CD4-positive, alpha-beta T cell treated with Interleukin-21 for 1 hour (primary cell): ENCODE measurements at regions not wholly inside any gene's neighbourhood (a gene's known extent, or its start where the extent isn't known, plus 50 kb on each side); places are given as distances from the start of the nearest gene placed in this dataset.

Experiments used
- DNase-seq: peaks from one replicate; pipeline ENCODE4 v3.0.0-alpha.2; 2020

- DNase-seq: no peak
Observed at GRCh38 chr12:90020881-90021280, 312.2 kb upstream of the ATP2B1 start.

- DNase-seq: no peak
Observed at GRCh38 chr12:90020436-90020835, 311.8 kb upstream of the ATP2B1 start.

GRCh38 chr12:90020014-90020413 lies 311.4 kb upstream of the ATP2B1 start:
- no peak for DNase-seq

- no peak for DNase-seq
Observed at GRCh38 chr12:90017316-90017715, 308.7 kb upstream of the ATP2B1 start.

- no peak for DNase-seq
Observed at GRCh38 chr12:90015228-90015627, 306.6 kb upstream of the ATP2B1 start.

GRCh38 chr12:90013409-90013808 lies 304.8 kb upstream of the ATP2B1 start:
- DNase-seq: peak; percentile 40

- no peak for DNase-seq
Observed at GRCh38 chr12:90010089-90010488, 301.5 kb upstream of the ATP2B1 start.

- DNase-seq: no peak
Observed at GRCh38 chr12:90008277-90008676, 299.6 kb upstream of the ATP2B1 start.

- no peak for DNase-seq
Observed at GRCh38 chr12:90004319-90005074, 295.9 kb upstream of the ATP2B1 start.

- no peak for DNase-seq
Observed at GRCh38 chr12:90003688-90004087, 295.1 kb upstream of the ATP2B1 start.

GRCh38 chr12:90000721-90001120 lies 292.1 kb upstream of the ATP2B1 start:
- DNase-seq: no peak

GRCh38 chr12:89999699-90000505 lies 291.3 kb upstream of the ATP2B1 start:
- no peak for DNase-seq

GRCh38 chr12:89995870-89996269 lies 287.2 kb upstream of the ATP2B1 start:
- DNase-seq: no peak

- DNase-seq: no peak
Observed at GRCh38 chr12:89994911-89995310, 286.3 kb upstream of the ATP2B1 start.

- DNase-seq: no peak
Observed at GRCh38 chr12:89993632-89994031, 285.0 kb upstream of the ATP2B1 start.

GRCh38 chr12:89992668-89993451 lies 284.2 kb upstream of the ATP2B1 start:
- DNase-seq: no peak

GRCh38 chr12:89991807-89992590 lies 283.4 kb upstream of the ATP2B1 start:
- DNase-seq: no peak

GRCh38 chr12:89988188-89988915 lies 279.7 kb upstream of the ATP2B1 start:
- no peak for DNase-seq

GRCh38 chr12:89985935-89986334 lies 277.3 kb upstream of the ATP2B1 start:
- no peak for DNase-seq

- no peak for DNase-seq
Observed at GRCh38 chr12:89984846-89985245, 276.2 kb upstream of the ATP2B1 start.

- no peak for DNase-seq
Observed at GRCh38 chr12:89983622-89984021, 275.0 kb upstream of the ATP2B1 start.

GRCh38 chr12:89980236-89980635 lies 271.6 kb upstream of the ATP2B1 start:
- DNase-seq: no peak
